ENCODE measurements at regions not wholly inside any gene's neighbourhood (a gene's known extent, or its start where the extent isn't known, plus 50 kb on each side); places are given as distances from the start of the nearest gene placed in this dataset.

GRCh38 chr2:234620018-234620417, 123.1 kb upstream of the ARL4C start (continued):
- TF ChIP-seq, protein P1, sequence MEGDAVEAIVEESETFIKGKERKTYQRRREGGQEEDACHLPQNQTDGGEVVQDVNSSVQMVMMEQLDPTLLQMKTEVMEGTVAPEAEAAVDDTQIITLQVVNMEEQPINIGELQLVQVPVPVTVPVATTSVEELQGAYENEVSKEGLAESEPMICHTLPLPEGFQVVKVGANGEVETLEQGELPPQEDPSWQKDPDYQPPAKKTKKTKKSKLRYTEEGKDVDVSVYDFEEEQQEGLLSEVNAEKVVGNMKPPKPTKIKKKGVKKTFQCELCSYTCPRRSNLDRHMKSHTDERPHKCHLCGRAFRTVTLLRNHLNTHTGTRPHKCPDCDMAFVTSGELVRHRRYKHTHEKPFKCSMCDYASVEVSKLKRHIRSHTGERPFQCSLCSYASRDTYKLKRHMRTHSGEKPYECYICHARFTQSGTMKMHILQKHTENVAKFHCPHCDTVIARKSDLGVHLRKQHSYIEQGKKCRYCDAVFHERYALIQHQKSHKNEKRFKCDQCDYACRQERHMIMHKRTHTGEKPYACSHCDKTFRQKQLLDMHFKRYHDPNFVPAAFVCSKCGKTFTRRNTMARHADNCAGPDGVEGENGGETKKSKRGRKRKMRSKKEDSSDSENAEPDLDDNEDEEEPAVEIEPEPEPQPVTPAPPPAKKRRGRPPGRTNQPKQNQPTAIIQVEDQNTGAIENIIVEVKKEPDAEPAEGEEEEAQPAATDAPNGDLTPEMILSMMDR (IDR thresholded peaks at IDR 0.05; ENCODE audit: control extremely low read depth in 1 of 3, insufficient read depth in 1 of 3, low read depth in 1 of 3, low read length in 3 of 3): no peak
- no peak for TF ChIP-seq RXRA (IDR thresholded peaks at IDR 0.05; ENCODE audit: insufficient read depth, low read depth, low read length)
- no peak for TF ChIP-seq ASH2L (IDR thresholded peaks at IDR 0.05; ENCODE audit: low read length)
- no peak for TF ChIP-seq RFX5 (IDR thresholded peaks at IDR 0.05; ENCODE audit: borderline replicate concordance, low read depth, low read length)
- TF ChIP-seq EP300 (IDR thresholded peaks at IDR 0.05; ENCODE audit: borderline replicate concordance in 1 of 2, low read depth in 2 of 2, low read length in 2 of 2): no peak
